A549 (cell line): ENCODE measurements at regions not wholly inside any gene's neighbourhood (a gene's known extent, or its start where the extent isn't known, plus 50 kb on each side); places are given as distances from the start of the nearest gene placed in this dataset.

ENCODE experiments used
- CBX8 ChIP-seq: fragments of 200-600 bp; sonication (generic); IDR thresholded peaks from 2 replicates; pipeline ENCODE4 v1.6.1; 2016
- CHD4 ChIP-seq: fragments of 200-600 bp; sonication (generic); IDR thresholded peaks from 2 replicates; pipeline ENCODE4 v1.6.1; 2016; ENCODE audit warnings: antibody characterized with exemption, mild to moderate bottlenecking, borderline replicate concordance
- CTCF ChIP-seq: fragments of >200 bp; sonication (Bioruptor Twin); formaldehyde crosslinking; IDR thresholded peaks from 3 replicates; pipeline ENCODE4 v1.5.1; 2016
- FOSL2 ChIP-seq, 2 experiments: fragments of 450-650 bp in 1 of 2; fragments of >200 bp in 1 of 2; sonication (Bioruptor Twin) in 1 of 2; formaldehyde crosslinking; IDR thresholded peaks; 2 replicates each; pipeline versions ENCODE4 v1.5.0 to v1.6.1; 2016 to 2020; ENCODE audit warnings: mild to moderate bottlenecking in 1 of 2, moderate library complexity in 1 of 2
- MAZ ChIP-seq: fragments of 150-350 bp; IDR thresholded peaks from 2 replicates; pipeline ENCODE4 v1.6.1; 2014; ENCODE audit warnings: antibody characterized with exemption, low read depth, low read length, borderline replicate concordance
- MYC ChIP-seq: IDR thresholded peaks from 2 replicates; pipeline ENCODE4 v1.6.1; 2012; ENCODE audit warnings: mild to moderate bottlenecking, inconsistent platforms, low read length, improper control_type of control experiment, borderline replicate concordance
- POLR2A ChIP-seq: IDR thresholded peaks from 2 replicates; pipeline ENCODE4 v1.6.1; 2012; ENCODE audit warnings: mild to moderate bottlenecking, low read length
- USF2 ChIP-seq: fragments of 450-650 bp; IDR thresholded peaks from 2 replicates; pipeline ENCODE4 v1.6.1; 2014; ENCODE audit warnings: antibody characterized with exemption
- ZFP36 ChIP-seq: fragments of 450-650 bp; IDR thresholded peaks from 2 replicates; pipeline ENCODE4 v1.6.1; 2014; ENCODE audit warnings: borderline replicate concordance; ENCODE audit not compliant: partially characterized antibody

GRCh38 chr12:125890971-125891370 lies 825.7 kb downstream of the AACS start:
- TF ChIP-seq POLR2A (no peak), CTCF (no peak), USF2 (no peak), CHD4 (no peak), FOSL2 (IDR thresholded peaks at IDR 0.05) (no peak), FOSL2 (CRISPR knock-in tag; IDR thresholded peaks at IDR 0.05) (no peak), MYC (no peak), CBX8 (no peak), MAZ (no peak), ZFP36 (no peak)
